Ovary (tissue), 7 donors: ENCODE measurements at regions not wholly inside any gene's neighbourhood (a gene's known extent, or its start where the extent isn't known, plus 50 kb on each side); places are given as distances from the start of the nearest gene placed in this dataset.
A peak's percentile ranks its signal among the peaks of the same experiment; 100 is the strongest.

Source experiments
- DNase-seq, 5 donors: peaks; one replicate each; pipeline ENCODE4 v3.0.0-alpha.2; 2019 to 2020
- H3K27ac ChIP-seq, 2 donors: fragments of 200-600 bp; one replicate each; pipeline versions ENCODE4 v1.5.1 to v1.8.0; 2019 to 2022
- H3K27me3 ChIP-seq: fragments of 200-600 bp; one replicate; pipeline ENCODE4 v1.8.0; 2022
- H3K36me3 ChIP-seq: fragments of 200-600 bp; sonication (generic); one replicate; pipeline ENCODE4 v1.5.1; 2019
- H3K4me1 ChIP-seq: one replicate; pipeline ENCODE4 v1.8.1; 2013; ENCODE audit warnings: mild to moderate bottlenecking, moderate library complexity; ENCODE audit not compliant: insufficient read depth
- H3K4me3 ChIP-seq: fragments of 200-600 bp; sonication (generic); one replicate; pipeline ENCODE4 v1.5.1; 2017
- H3K9me3 ChIP-seq, 2 donors: fragments of 200-600 bp in 1 of 2; sonication (generic) in 1 of 2; one replicate each; pipeline versions ENCODE4 v1.5.1 to v1.8.1; 2013 to 2019; ENCODE audit warnings: mild to moderate bottlenecking in 1 of 2, moderate library complexity in 1 of 2
- CTCF ChIP-seq, 3 donors: fragments of 450-650 bp in 2 of 3; fragments of 200-600 bp in 1 of 3; IDR thresholded peaks; one replicate each; pipeline versions ENCODE4 v1.5.1 to v1.8.0; 2016 to 2022; ENCODE audit warnings: antibody characterized with exemption in 3 of 3, mild to moderate bottlenecking in 1 of 3
- EP300 ChIP-seq: sonication (generic); formaldehyde crosslinking; IDR thresholded peaks from one replicate; pipeline ENCODE4 v1.6.1; 2017; ENCODE audit warnings: antibody characterized with exemption
- POLR2A ChIP-seq: fragments of 450-650 bp; IDR thresholded peaks from one replicate; pipeline ENCODE4 v1.6.1; 2017; ENCODE audit warnings: antibody characterized with exemption, mild to moderate bottlenecking, moderate library complexity
- WGBS, 3 donors: extraction: QIAGEN DNeasy Blood & Tissue Kit in 1 of 3; methylation state at CpG; one replicate each; pipeline versions ENCODE4 v1.1.5 to v1.1.7; 2013 to 2017; 5-methylcytosine and 5-hydroxymethylcytosine counted together
- intact Hi-C, 4 donors: fragments of 100-400 bp; cut with DNase I; formaldehyde crosslinking; loops; one replicate each; pipeline versions ENCODE4 v1.11.0 to v1.15.1; 2022 to 2023
- donor health status: DM: no; HTN: no; CAD: no; lungs with moderate emphysema.
- donor health status: DM: no; HTN: no; CAD: no.
- donor health status: Bipolar disorder and iron deficiency.
- donor health status: DM: no; HTN: no; CAD: no.
- donor health status: DM: yes; HTN: yes; CAD: no.

DNA sequence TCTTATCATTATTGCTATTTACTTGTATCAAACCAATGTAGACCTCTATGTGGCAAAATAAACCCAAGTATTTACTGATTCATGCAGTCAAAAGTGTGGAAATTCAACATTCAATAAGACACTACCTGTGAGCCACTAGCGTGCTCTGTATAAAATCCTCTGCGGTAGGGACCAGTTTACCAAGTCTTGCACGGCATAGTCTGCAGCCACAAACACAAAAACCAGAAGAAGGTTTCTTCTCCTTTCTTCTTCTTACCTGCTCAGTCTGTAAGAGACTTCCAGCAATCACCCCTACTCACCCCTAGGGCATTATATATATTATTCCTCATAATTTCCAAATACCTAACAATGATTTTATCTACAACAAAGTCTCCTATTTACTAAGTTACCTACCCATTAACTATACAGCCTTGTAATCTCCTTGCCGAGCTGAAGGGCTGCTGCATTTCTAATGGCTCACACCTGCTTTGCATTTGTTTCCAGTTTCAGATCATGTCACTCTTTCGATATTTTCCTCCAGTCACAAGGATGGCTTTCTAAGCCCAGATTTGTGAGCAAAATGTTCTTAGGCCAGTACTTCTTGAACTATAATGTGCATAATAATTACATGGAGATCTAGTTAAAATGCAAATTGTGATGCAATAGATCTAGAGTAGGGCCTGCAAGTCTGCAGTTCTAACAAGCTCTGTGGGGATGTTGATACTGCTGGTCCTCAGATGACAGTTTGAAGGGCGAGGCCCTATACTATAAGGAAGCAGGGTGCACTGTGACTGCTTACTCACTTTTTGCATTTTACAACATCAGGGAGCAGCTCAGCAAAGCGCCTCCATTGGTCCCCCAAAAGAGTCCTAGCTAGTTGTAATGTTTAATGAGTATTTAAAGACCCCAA lies 191.9 kb upstream of the DDI1 start:
- Histone ChIP-seq H3K4me1 (peaks cover 7% of the 10 kb centered on the region), H3K4me3 (no peak overlapping the region), H3K27me3 (no peaks in the 10 kb centered on the region), H3K9me3 (no peaks in the 10 kb centered on the region), H3K36me3 (no peaks in the 10 kb centered on the region), H3K27ac (no peak overlapping the region)
- intact Hi-C loops, result no loop called here
- no peak for TF ChIP-seq EP300
- no peak for TF ChIP-seq POLR2A
- no peak for TF ChIP-seq CTCF (IDR thresholded peaks at IDR 0.05)
- 82 to 88% (median 88%) methylated on average over 7 of the region's 7 CpGs for WGBS, 3 donors
- DNase-seq, result no peak

DNA sequence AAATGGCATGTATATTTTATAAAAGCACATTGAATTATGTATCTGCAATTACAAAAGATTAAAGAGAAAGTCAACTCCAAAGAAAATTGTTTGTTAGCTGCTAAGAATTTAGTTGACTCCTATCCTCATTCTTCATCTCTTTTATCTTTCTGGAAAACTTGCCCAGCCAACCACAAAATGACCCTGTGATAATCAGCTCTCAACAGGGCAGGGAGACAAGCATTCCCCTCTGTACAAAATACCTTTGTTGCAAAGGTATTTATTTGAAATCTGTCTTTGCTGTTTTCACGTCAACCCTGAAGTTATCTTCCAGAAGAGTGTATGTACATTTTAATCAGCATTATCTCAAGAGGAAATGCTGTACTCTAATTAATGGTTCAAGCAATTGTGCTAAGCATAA lies 191.1 kb upstream of the DDI1 start:
- Histone ChIP-seq H3K27ac (no peak overlapping the region), H3K9me3 (no peaks in the 10 kb centered on the region), H3K36me3 (no peaks in the 10 kb centered on the region), H3K4me3 (no peak overlapping the region), H3K4me1 (peaks cover 7% of the 10 kb centered on the region), H3K27me3 (no peaks in the 10 kb centered on the region)
- intact Hi-C loops, result no loop called here
- TF ChIP-seq EP300, result no peak
- WGBS, 3 donors, result 36 to 72% (median 67%) methylated on average over 1 of the region's 1 CpG
- no peak for DNase-seq

GRCh38 chr11:103848686-103849085 lies 187.8 kb upstream of the DDI1 start:
- TF ChIP-seq POLR2A (no peak), EP300 (no peak), CTCF (IDR thresholded peaks at IDR 0.05) (no peak)
- H3K27ac ChIP-seq, result no peak overlapping the region
- no peak overlapping the region for H3K4me3 ChIP-seq
- H3K36me3 ChIP-seq, result no peaks in the 10 kb centered on the region
- H3K27me3 ChIP-seq, result no peaks in the 10 kb centered on the region
- 85 to 88% (median 85%) methylated on average over 5 of the region's 5 CpGs for WGBS, 3 donors
- DNase-seq, result no peak
- peaks cover 6% of the 10 kb centered on the region for H3K4me1 ChIP-seq
- intact Hi-C loops, result no loop called here
- H3K9me3 ChIP-seq, result no peaks in the 10 kb centered on the region

DNA sequence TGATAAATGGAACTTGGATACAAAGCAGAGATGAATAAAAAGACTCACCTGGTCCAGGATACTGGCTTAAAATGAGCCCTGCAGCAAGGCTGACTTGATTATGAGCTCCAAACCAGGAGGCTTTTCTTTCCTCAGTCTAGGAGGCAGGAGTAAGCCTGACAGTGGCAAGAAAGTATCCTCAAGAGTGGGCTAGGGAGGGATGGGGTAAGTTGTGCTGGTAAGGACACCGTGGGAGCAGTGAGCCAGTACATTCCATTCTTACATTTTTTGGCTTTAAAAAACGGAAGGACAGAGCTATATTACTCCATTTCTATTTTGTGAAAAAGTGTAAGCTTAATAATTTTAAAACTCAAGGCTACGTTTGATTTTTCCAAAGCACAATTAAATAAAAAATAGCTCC lies 187.1 kb upstream of the DDI1 start:
- WGBS, 3 donors, result 7 to 11% (median 10%) methylated on average over 3 of the region's 3 CpGs
- H3K4me1 ChIP-seq, result peaks cover 6% of the 10 kb centered on the region
- TF ChIP-seq CTCF (IDR thresholded peaks at IDR 0.05) (no peak), EP300 (no peak), POLR2A (no peak)
- H3K9me3 ChIP-seq, result no peaks in the 10 kb centered on the region
- H3K27me3 ChIP-seq, result no peaks in the 10 kb centered on the region
- intact Hi-C loops, result no loop called here
- DNase-seq, result no peak
- no peaks in the 10 kb centered on the region for H3K36me3 ChIP-seq
- H3K27ac ChIP-seq, result peak overlapping the region in 1 of 2 donors; percentile 38
- no peak overlapping the region for H3K4me3 ChIP-seq

DNA sequence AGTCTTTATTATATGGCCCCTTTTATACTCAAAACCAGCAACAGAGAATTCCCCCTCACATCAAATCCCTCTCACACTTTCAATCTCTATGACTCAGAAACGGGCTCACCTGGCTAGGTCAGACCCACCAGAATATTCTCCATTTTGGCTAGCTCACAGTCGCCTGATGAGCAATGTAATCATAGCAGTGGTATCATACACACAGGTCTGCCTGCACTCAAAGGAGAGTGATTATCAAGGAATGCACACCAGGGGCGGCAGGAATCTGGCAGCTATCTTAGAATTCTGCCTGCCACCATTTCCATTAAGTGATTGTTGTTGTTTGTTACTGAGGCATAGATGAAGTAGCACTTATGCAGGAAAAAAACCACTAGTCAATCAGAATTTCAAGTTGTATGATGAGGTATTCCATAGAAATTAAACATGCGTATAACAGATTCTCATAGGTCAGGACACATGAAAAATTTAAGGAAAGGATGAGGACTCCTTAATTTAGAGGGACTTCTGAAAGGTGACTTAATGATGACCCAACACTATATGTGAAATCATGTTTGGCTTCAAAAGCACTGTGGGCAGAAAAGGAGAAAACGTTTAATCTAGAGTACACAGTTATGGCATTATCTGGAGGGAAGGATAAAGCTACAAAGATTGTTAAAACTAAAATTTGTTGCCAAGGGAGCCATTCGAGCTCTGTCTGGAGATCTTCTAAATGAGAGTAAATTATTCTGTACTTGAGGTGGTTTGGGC lies 185.8 kb upstream of the DDI1 start:
- peaks cover 6% of the 10 kb centered on the region for H3K4me1 ChIP-seq
- H3K9me3 ChIP-seq, result no peaks in the 10 kb centered on the region
- TF ChIP-seq EP300 (no peak), CTCF (IDR thresholded peaks at IDR 0.05) (no peak), POLR2A (no peak)
- no peak for DNase-seq
- H3K27me3 ChIP-seq, result no peaks in the 10 kb centered on the region
- no peak overlapping the region for H3K4me3 ChIP-seq
- intact Hi-C loops, result no loop called here
- peak overlapping the region in 1 of 2 donors; percentile 38 for H3K27ac ChIP-seq
- 51 to 68% (median 60%) methylated on average over 6 of the region's 6 CpGs for WGBS, 3 donors
- H3K36me3 ChIP-seq, result no peaks in the 10 kb centered on the region
